ENCODE measurements at regions not wholly inside any gene's neighbourhood (a gene's known extent, or its start where the extent isn't known, plus 50 kb on each side); places are given as distances from the start of the nearest gene placed in this dataset.

DNA sequence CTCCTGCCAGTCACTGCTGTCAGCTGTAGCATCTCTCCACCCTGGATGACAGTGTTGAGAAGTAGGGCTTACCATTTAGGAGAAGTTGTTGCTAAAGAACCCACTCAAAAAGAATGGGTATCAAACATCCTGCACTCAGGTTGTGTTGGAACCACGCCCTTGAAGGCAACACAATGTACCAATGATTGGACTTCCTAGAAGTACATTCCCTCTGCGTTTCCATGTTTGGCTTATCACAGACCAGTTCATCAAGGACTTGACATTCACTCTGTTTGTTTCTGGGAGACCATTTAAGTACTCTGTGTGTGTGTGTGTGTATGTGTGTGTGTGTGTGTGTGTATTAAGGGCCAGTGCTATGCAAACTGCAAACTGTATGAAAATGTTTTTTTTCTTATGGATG lies 200.6 kb upstream of the GATB start:
- no peaks in the 10 kb centered on the region for H3K27me3 ChIP-seq (ENCODE audit: low read depth)
- ATAC-seq (no peak), DNase-seq (no peak)
- H3K27ac ChIP-seq: no peak overlapping the region
- H3K4me1 ChIP-seq: no peaks in the 10 kb centered on the region
- TF ChIP-seq CTCF (IDR thresholded peaks at IDR 0.05): no peak
- no peaks in the 10 kb centered on the region for H3K9me3 ChIP-seq
- intact Hi-C loops (cut with DNase I): no loop called here
- H3K4me3 ChIP-seq: no peak overlapping the region
- no peaks in the 10 kb centered on the region for H3K36me3 ChIP-seq

GRCh38 chr4:151960449-151961230 lies 199.8 kb upstream of the GATB start:
- intact Hi-C loops (cut with DNase I): no loop called here
- TF ChIP-seq CTCF (IDR thresholded peaks at IDR 0.05): no peak
- ATAC-seq (no peak), DNase-seq (no peak)
- Histone ChIP-seq H3K36me3 (no peaks in the 10 kb centered on the region), H3K27ac (no peak overlapping the region), H3K4me1 (no peaks in the 10 kb centered on the region), H3K27me3 (ENCODE audit: low read depth) (no peaks in the 10 kb centered on the region), H3K4me3 (no peak overlapping the region), H3K9me3 (no peaks in the 10 kb centered on the region)

GRCh38 chr4:151957153-151957552 lies 196.3 kb upstream of the GATB start:
- TF ChIP-seq CTCF (IDR thresholded peaks at IDR 0.05): no peak
- intact Hi-C loops (cut with DNase I): no loop called here

GRCh38 chr4:151955721-151956380 lies 195.0 kb upstream of the GATB start:
- Histone ChIP-seq H3K4me1 (no peaks in the 10 kb centered on the region), H3K27ac (no peak overlapping the region), H3K9me3 (no peaks in the 10 kb centered on the region), H3K36me3 (no peaks in the 10 kb centered on the region), H3K27me3 (ENCODE audit: low read depth) (no peaks in the 10 kb centered on the region), H3K4me3 (no peak overlapping the region)
- DNase-seq (no peak), ATAC-seq (no peak)
- TF ChIP-seq CTCF (IDR thresholded peaks at IDR 0.05): no peak
- intact Hi-C loops (cut with DNase I): no loop called here

More at GRCh38 chr4:151957153-151957552, 196.3 kb upstream of the GATB start:
- DNase-seq (no peak), ATAC-seq (no peak)
- H3K27me3 ChIP-seq (ENCODE audit: low read depth): no peaks in the 10 kb centered on the region
- no peak overlapping the region for H3K4me3 ChIP-seq
- no peaks in the 10 kb centered on the region for H3K4me1 ChIP-seq
- H3K27ac ChIP-seq: no peak overlapping the region
- no peaks in the 10 kb centered on the region for H3K36me3 ChIP-seq
- no peaks in the 10 kb centered on the region for H3K9me3 ChIP-seq

- Histone ChIP-seq H3K36me3 (no peaks in the 10 kb centered on the region), H3K4me3 (no peak overlapping the region), H3K4me1 (no peaks in the 10 kb centered on the region), H3K27me3 (ENCODE audit: low read depth) (no peaks in the 10 kb centered on the region), H3K27ac (no peak overlapping the region), H3K9me3 (no peaks in the 10 kb centered on the region)
- DNase-seq: no peak
- no peak for ATAC-seq
- TF ChIP-seq CTCF (IDR thresholded peaks at IDR 0.05): no peak
- intact Hi-C loops (cut with DNase I): no loop called here
These were observed 193.1 kb upstream of the GATB start for GRCh38 chr4:151953795-151954372.
